Panc1 (cell line): ENCODE measurements at regions not wholly inside any gene's neighbourhood (a gene's known extent, or its start where the extent isn't known, plus 50 kb on each side); places are given as distances from the start of the nearest gene placed in this dataset.
"Not testable (repeated sequence)": the region's sequence is repeated elsewhere in the genome, so short reads cannot be mapped to it uniquely, and the experiment has no call there.

Experiments
- TF ChIP-seq, protein P1 (sequence below): fragments of 450-650 bp; IDR thresholded peaks from 2 replicates; pipeline ENCODE4 v1.5.1; 2017; ENCODE audit warnings: mild to moderate bottlenecking
- TF ChIP-seq, protein P2 (sequence below), 2 experiments: IDR thresholded peaks; 2 replicates each; pipeline ENCODE4 v1.6.1; 2011 to 2012; ENCODE audit warnings: low read depth in 2 of 2, control low read depth in 1 of 2, low read length in 1 of 2, mild to moderate bottlenecking in 1 of 2, moderate library complexity in 1 of 2; ENCODE audit not compliant: insufficient read depth in 1 of 2

DNA sequence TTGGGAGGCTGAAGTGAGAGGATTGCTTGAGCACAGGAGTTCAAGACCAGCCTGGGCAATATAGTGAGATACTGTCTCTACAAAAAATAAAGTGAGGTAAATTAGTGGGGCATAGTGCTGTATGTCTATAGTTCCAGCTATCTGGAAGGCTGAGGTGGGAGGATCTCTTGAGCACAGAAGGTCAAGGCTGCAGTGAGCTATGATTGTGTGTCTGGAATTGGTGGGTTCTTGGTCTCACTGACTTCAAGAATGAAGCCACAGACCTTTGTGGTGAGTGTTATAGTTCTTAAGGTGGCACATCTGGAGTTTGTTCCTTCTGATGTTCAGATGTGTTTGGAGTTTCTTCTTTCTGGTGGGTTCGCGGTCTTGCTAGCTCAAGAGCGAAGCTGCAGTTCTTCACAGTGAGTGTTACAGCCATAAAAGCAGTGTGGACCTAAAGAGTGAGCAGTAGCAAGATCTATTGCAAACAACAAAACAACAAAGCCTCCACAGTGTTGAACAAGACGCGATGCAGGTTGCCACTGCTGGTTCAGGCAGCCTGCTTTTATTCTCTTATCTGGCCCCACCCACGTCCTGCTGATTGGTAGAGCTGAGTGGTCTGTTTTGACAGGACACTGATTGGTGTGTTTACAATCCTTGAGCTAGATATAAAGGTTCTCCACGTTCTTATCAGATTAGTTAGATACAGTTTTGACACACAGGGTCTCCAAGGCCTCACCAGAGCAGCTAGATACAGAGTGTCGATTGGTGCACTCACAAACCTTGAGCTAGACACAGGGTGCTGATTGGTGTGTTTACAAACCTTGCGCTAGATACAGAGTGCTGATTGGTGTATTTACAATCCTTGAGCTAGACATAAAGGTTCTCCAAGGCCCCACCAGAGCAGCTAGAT is 79.3 kb upstream of the AMZ2 start:
- TF ChIP-seq, protein P1, sequence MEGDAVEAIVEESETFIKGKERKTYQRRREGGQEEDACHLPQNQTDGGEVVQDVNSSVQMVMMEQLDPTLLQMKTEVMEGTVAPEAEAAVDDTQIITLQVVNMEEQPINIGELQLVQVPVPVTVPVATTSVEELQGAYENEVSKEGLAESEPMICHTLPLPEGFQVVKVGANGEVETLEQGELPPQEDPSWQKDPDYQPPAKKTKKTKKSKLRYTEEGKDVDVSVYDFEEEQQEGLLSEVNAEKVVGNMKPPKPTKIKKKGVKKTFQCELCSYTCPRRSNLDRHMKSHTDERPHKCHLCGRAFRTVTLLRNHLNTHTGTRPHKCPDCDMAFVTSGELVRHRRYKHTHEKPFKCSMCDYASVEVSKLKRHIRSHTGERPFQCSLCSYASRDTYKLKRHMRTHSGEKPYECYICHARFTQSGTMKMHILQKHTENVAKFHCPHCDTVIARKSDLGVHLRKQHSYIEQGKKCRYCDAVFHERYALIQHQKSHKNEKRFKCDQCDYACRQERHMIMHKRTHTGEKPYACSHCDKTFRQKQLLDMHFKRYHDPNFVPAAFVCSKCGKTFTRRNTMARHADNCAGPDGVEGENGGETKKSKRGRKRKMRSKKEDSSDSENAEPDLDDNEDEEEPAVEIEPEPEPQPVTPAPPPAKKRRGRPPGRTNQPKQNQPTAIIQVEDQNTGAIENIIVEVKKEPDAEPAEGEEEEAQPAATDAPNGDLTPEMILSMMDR: not testable (repeated sequence)
- TF ChIP-seq, protein P2, sequence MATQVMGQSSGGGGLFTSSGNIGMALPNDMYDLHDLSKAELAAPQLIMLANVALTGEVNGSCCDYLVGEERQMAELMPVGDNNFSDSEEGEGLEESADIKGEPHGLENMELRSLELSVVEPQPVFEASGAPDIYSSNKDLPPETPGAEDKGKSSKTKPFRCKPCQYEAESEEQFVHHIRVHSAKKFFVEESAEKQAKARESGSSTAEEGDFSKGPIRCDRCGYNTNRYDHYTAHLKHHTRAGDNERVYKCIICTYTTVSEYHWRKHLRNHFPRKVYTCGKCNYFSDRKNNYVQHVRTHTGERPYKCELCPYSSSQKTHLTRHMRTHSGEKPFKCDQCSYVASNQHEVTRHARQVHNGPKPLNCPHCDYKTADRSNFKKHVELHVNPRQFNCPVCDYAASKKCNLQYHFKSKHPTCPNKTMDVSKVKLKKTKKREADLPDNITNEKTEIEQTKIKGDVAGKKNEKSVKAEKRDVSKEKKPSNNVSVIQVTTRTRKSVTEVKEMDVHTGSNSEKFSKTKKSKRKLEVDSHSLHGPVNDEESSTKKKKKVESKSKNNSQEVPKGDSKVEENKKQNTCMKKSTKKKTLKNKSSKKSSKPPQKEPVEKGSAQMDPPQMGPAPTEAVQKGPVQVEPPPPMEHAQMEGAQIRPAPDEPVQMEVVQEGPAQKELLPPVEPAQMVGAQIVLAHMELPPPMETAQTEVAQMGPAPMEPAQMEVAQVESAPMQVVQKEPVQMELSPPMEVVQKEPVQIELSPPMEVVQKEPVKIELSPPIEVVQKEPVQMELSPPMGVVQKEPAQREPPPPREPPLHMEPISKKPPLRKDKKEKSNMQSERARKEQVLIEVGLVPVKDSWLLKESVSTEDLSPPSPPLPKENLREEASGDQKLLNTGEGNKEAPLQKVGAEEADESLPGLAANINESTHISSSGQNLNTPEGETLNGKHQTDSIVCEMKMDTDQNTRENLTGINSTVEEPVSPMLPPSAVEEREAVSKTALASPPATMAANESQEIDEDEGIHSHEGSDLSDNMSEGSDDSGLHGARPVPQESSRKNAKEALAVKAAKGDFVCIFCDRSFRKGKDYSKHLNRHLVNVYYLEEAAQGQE (IDR thresholded peaks at IDR 0.05; ENCODE audit: insufficient read depth in 1 of 2, low read depth in 2 of 2, low read length in 1 of 2): not testable (repeated sequence)
